ENCODE measurements at regions not wholly inside any gene's neighbourhood (a gene's known extent, or its start where the extent isn't known, plus 50 kb on each side); places are given as distances from the start of the nearest gene placed in this dataset.

- no peak for TF ChIP-seq REST (IDR thresholded peaks at IDR 0.05; ENCODE audit: insufficient replicate concordance, low read depth)
- no peak for TF ChIP-seq POLR2AphosphoS5 (IDR thresholded peaks at IDR 0.05; ENCODE audit: low read depth)
Measured at GRCh38 chr6:99741092-99741491, 134.5 kb downstream of the PRDM13 start.

All from HL-60 (cell line).